Trophoblast cell (in vitro differentiated cells and primary cell): ENCODE measurements at regions not wholly inside any gene's neighbourhood (a gene's known extent, or its start where the extent isn't known, plus 50 kb on each side); places are given as distances from the start of the nearest gene placed in this dataset.

Experiments used
- DNase-seq, 2 donors: peaks; one replicate each; pipeline ENCODE4 v3.0.0-alpha.2; 2016
- H2AFZ ChIP-seq: 2 replicates; pipeline ENCODE4 v1.6.1; 2013; ENCODE audit warnings: low read length, moderate library complexity, mild to moderate bottlenecking; ENCODE audit not compliant: insufficient read depth, poor library complexity
- H2AK5ac ChIP-seq: 2 replicates; pipeline ENCODE4 v1.6.1; 2013; ENCODE audit warnings: mild to moderate bottlenecking, low read length
- H2BK120ac ChIP-seq: 2 replicates; pipeline ENCODE4 v1.6.1; 2013; ENCODE audit warnings: low read length, mild to moderate bottlenecking, moderate library complexity; ENCODE audit not compliant: insufficient read depth, poor library complexity
- H2BK12ac ChIP-seq: 2 replicates; pipeline ENCODE4 v1.6.1; 2013; ENCODE audit warnings: mild to moderate bottlenecking, low read length, moderate library complexity
- H2BK5ac ChIP-seq: 2 replicates; pipeline ENCODE4 v1.6.1; 2013; ENCODE audit warnings: low read length, low read depth, moderate library complexity, mild to moderate bottlenecking; ENCODE audit not compliant: poor library complexity
- H3K14ac ChIP-seq: 2 replicates; pipeline ENCODE4 v1.6.1; 2013; ENCODE audit warnings: mild to moderate bottlenecking, low read length
- H3K18ac ChIP-seq: 2 replicates; pipeline ENCODE4 v1.6.1; 2013; ENCODE audit warnings: mild to moderate bottlenecking, low read length
- H3K23ac ChIP-seq: 2 replicates; pipeline ENCODE4 v1.6.1; 2013; ENCODE audit warnings: low read length
- H3K27ac ChIP-seq: 2 replicates; pipeline ENCODE4 v1.5.1; 2013; ENCODE audit warnings: low read depth, mild to moderate bottlenecking, inconsistent platforms, low read length, moderate library complexity
- H3K27me3 ChIP-seq: 2 replicates; pipeline ENCODE4 v1.6.1; 2013; ENCODE audit warnings: inconsistent platforms, mild to moderate bottlenecking, low read length, moderate library complexity; ENCODE audit not compliant: insufficient read depth
- H3K36me3 ChIP-seq, 2 experiments: 1 replicate in 1 of 2; 2 replicates in 1 of 2; pipeline ENCODE4 v1.6.1; 2013; ENCODE audit warnings: low read length in 2 of 2, mild to moderate bottlenecking in 2 of 2, moderate library complexity in 1 of 2; ENCODE audit not compliant: insufficient read depth in 2 of 2, control insufficient read depth in 1 of 2
- H3K4ac ChIP-seq: 2 replicates; pipeline ENCODE4 v1.6.1; 2013; ENCODE audit warnings: low read depth, mild to moderate bottlenecking, low read length, moderate library complexity
- H3K4me1 ChIP-seq, 2 experiments: 1 replicate in 1 of 2; 2 replicates in 1 of 2; pipeline ENCODE4 v1.6.1; 2013; ENCODE audit warnings: low read length in 2 of 2, mild to moderate bottlenecking in 2 of 2, moderate library complexity in 1 of 2; ENCODE audit not compliant: insufficient read depth in 2 of 2, control insufficient read depth in 1 of 2
- H3K4me2 ChIP-seq: 2 replicates; pipeline ENCODE4 v1.6.1; 2013; ENCODE audit warnings: inconsistent platforms, mild to moderate bottlenecking, low read length, moderate library complexity
- H3K4me3 ChIP-seq: 2 replicates; pipeline ENCODE4 v1.5.1; 2013; ENCODE audit warnings: mild to moderate bottlenecking, low read depth, low read length, inconsistent platforms
- H3K79me1 ChIP-seq: one replicate; pipeline ENCODE4 v1.6.1; 2013; ENCODE audit warnings: low read length
- H3K79me2 ChIP-seq: 2 replicates; pipeline ENCODE4 v1.6.1; 2013; ENCODE audit warnings: low read length, mild to moderate bottlenecking; ENCODE audit not compliant: control insufficient read depth, insufficient read depth, poor library complexity
- H3K9ac ChIP-seq: 2 replicates; pipeline ENCODE4 v1.6.1; 2013; ENCODE audit warnings: mild to moderate bottlenecking, low read length
- H3K9me3 ChIP-seq: 2 replicates; pipeline ENCODE4 v1.6.1; 2013; ENCODE audit warnings: low read depth, mild to moderate bottlenecking, control low read depth, inconsistent platforms, low read length; ENCODE audit not compliant: insufficient read depth
- H4K12ac ChIP-seq: 2 replicates; pipeline ENCODE4 v1.6.1; 2013; ENCODE audit warnings: low read depth, mild to moderate bottlenecking, low read length, moderate library complexity
- H4K8ac ChIP-seq: 2 replicates; pipeline ENCODE4 v1.6.1; 2013; ENCODE audit warnings: low read depth, mild to moderate bottlenecking, low read length, moderate library complexity
- H4K91ac ChIP-seq: one replicate; pipeline ENCODE4 v1.6.1; 2013; ENCODE audit warnings: low read depth, mild to moderate bottlenecking, low read length, moderate library complexity
- WGBS: extraction: QIAGEN DNeasy Blood & Tissue Kit; methylation state at CpG from one replicate; pipeline ENCODE4 v1.1.7; 2013; ENCODE audit warnings: missing lambda C conversion rate; ENCODE audit not compliant: insufficient read length, insufficient coverage; ENCODE audit errors: extremely low coverage; 5-methylcytosine and 5-hydroxymethylcytosine counted together

DNA sequence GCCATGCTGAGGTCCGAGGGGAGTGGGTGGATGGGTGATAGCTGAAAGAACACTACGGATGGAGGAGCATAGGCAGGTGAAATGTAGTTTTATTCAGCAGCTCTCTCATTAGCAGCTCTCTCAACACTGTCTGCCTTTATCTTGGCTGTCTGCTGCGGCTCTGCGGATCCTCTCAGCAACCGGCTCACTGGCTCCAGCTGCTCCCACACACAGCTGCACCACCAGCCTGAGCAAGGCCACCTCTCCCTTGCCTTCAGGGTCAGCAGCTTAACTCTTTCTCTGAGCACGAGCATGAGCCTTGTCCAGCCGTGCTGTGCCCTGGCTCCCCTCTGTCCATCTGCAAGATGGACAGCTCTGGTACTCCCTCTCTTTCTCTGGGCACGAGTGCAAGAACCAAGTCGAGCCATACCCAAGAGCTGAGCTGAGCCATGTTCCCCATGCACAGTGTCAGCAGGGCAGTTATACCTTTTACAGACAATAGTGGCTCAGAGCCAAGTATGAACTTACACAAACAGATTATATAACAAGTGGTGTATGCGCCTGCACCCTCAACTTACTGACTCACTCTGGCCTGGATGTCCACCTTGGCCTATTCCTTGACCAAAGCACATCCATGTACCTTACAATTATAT, 108.5 kb downstream of the MACIR start:
- H3K36me3 ChIP-seq = peaks cover 0 to 3% of the 10 kb centered on the region in 2 experiments
- no peak for DNase-seq

GRCh38 chr5:103364074-103364473, 105.5 kb downstream of the MACIR start:
- Histone ChIP-seq H3K18ac (no peak overlapping the region), H3K79me2 (no peaks in the 10 kb centered on the region), H2AFZ (no peak overlapping the region), H2BK5ac (no peak overlapping the region), H3K27me3 (no peaks in the 10 kb centered on the region), H3K4me2 (no peak overlapping the region), H4K12ac (no peak overlapping the region), H3K14ac (no peak overlapping the region), H3K4me3 (no peak overlapping the region), H2BK120ac (no peak overlapping the region), H3K4me1 (peaks cover 0 to 2% of the 10 kb centered on the region in 2 experiments), H3K4ac (no peak overlapping the region), H2BK12ac (no peak overlapping the region), H3K9me3 (no peaks in the 10 kb centered on the region), H3K36me3 (peaks cover 0 to 3% of the 10 kb centered on the region in 2 experiments), H3K23ac (no peak overlapping the region), H3K79me1 (peaks cover 2% of the 10 kb centered on the region), H3K27ac (peak overlapping the region; percentile 58), H3K9ac (no peak overlapping the region), H2AK5ac (no peak overlapping the region), H4K91ac (no peak overlapping the region), H4K8ac (no peak overlapping the region)
- no CpG with 5 or more reads among the region's 2 CpGs for WGBS
- peak; percentile 77 to 78 for DNase-seq

More for the DNA sequence above, 108.5 kb downstream of the MACIR start:
- Histone ChIP-seq H2AK5ac (peak overlapping the region; percentile 64), H4K8ac (peak overlapping the region; percentile 35), H2BK12ac (peak overlapping the region; percentile 4), H3K4me1 (peaks cover 4 to 5% of the 10 kb centered on the region in 2 experiments), H3K4ac (peak overlapping the region; percentile 6), H3K4me2 (no peak overlapping the region), H3K9ac (no peak overlapping the region), H3K79me1 (peaks cover 2% of the 10 kb centered on the region), H3K23ac (no peak overlapping the region), H4K12ac (no peak overlapping the region), H3K9me3 (no peaks in the 10 kb centered on the region), H3K4me3 (no peak overlapping the region), H3K27me3 (no peaks in the 10 kb centered on the region), H4K91ac (peak overlapping the region; percentile 74), H2AFZ (no peak overlapping the region), H3K18ac (peak overlapping the region; percentile 25), H3K79me2 (no peaks in the 10 kb centered on the region), H2BK5ac (no peak overlapping the region), H3K27ac (no peak overlapping the region), H3K14ac (peak overlapping the region; percentile 34), H2BK120ac (peak overlapping the region; percentile 36)
- no CpG with 5 or more reads among the region's 10 CpGs for WGBS

- no peak for DNase-seq
- Histone ChIP-seq H3K79me1 (peaks cover 2% of the 10 kb centered on the region), H2BK120ac (no peak overlapping the region), H4K12ac (no peak overlapping the region), H4K8ac (no peak overlapping the region), H3K4me3 (no peak overlapping the region), H3K27me3 (no peaks in the 10 kb centered on the region), H3K4me2 (no peak overlapping the region), H2AFZ (no peak overlapping the region), H3K27ac (no peak overlapping the region), H3K14ac (no peak overlapping the region), H3K4me1 (peaks cover 0 to 2% of the 10 kb centered on the region in 2 experiments), H3K9me3 (no peaks in the 10 kb centered on the region), H3K23ac (no peak overlapping the region), H3K9ac (no peak overlapping the region), H2AK5ac (no peak overlapping the region), H3K79me2 (no peaks in the 10 kb centered on the region), H3K4ac (no peak overlapping the region), H2BK12ac (no peak overlapping the region), H2BK5ac (no peak overlapping the region), H3K18ac (no peak overlapping the region), H3K36me3 (peaks cover 0 to 3% of the 10 kb centered on the region in 2 experiments), H4K91ac (no peak overlapping the region)
- no CpG with 5 or more reads among the region's 3 CpGs for WGBS
These were observed 103.6 kb downstream of the MACIR start for GRCh38 chr5:103362211-103362610.

DNA sequence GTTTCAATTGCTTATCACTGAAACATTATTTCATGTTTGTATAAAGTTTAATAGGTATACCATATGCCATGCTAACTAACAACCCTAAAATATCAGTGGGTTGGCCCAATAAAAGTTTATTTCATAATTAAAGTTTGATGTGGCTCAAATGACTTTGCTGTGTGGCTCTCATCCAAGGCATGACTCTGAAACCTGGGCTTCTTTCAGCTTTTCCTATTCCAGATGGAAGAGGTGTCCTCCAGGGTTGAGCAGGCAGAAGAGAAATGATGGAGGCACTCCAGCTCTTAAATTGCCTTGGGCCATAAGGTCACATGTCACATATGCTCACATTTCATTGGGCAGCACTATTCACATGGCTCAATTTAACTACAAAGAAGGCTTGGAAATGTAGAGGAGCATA, 101.9 kb downstream of the MACIR start:
- no peak overlapping the region for H2AFZ ChIP-seq
- no peaks in the 10 kb centered on the region for H3K27me3 ChIP-seq
- H3K9ac ChIP-seq = no peak overlapping the region
- H3K9me3 ChIP-seq = no peaks in the 10 kb centered on the region
- no peak overlapping the region for H3K27ac ChIP-seq
- H3K23ac ChIP-seq = no peak overlapping the region
- H3K4ac ChIP-seq = no peak overlapping the region
- H3K36me3 ChIP-seq = no peaks in the 10 kb centered on the region
- no peak overlapping the region for H2BK12ac ChIP-seq
- H2BK120ac ChIP-seq = peak overlapping the region; percentile 17
- H3K4me3 ChIP-seq = no peak overlapping the region
- no peak overlapping the region for H4K12ac ChIP-seq
- no peak overlapping the region for H4K91ac ChIP-seq
- no peak overlapping the region for H2AK5ac ChIP-seq
- DNase-seq = no peak
- no peak overlapping the region for H4K8ac ChIP-seq
- no peak overlapping the region for H3K18ac ChIP-seq
- H3K14ac ChIP-seq = no peak overlapping the region
- H3K79me2 ChIP-seq = no peaks in the 10 kb centered on the region
- H3K4me2 ChIP-seq = no peak overlapping the region
- H3K79me1 ChIP-seq = no peaks in the 10 kb centered on the region
- H3K4me1 ChIP-seq = peaks cover under 1 to 2% of the 10 kb centered on the region in 2 experiments
- no peak overlapping the region for H2BK5ac ChIP-seq
